22Rv1 (cell line): ENCODE measurements at regions not wholly inside any gene's neighbourhood (a gene's known extent, or its start where the extent isn't known, plus 50 kb on each side); places are given as distances from the start of the nearest gene placed in this dataset.

Experiments
- CTCF ChIP-seq: fragments of 450-650 bp; IDR thresholded peaks from 2 replicates; pipeline ENCODE4 v1.5.1; 2017; ENCODE audit warnings: mild to moderate bottlenecking
- ZFX ChIP-seq: fragments of 450-650 bp; IDR thresholded peaks from 2 replicates; pipeline ENCODE4 v1.6.1; 2017; ENCODE audit warnings: antibody characterized with exemption, borderline replicate concordance

DNA sequence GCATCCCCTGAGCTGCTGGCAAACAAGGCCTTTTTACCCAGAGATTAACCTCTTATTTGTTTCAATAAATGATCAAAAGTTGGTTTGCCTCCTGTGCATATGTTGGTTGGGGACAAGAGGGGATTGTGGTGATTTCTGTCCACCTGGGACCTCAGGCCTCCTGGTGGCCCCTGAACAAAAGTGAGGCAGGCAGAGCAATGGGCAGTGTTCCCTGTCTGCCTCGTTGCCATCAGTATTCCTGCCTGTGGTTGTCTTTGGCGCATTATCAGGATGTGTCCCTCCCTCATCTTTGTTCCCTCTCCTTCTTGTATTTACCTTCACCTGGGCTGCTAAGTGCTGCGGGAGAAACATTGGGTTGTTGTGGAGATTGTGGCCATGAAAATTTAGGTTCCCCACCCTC is 65.3 kb upstream of the DRD5 start:
- no peak for TF ChIP-seq CTCF
- TF ChIP-seq ZFX, result no peak
